HG02943 (cell line): ENCODE measurements at regions not wholly inside any gene's neighbourhood (a gene's known extent, or its start where the extent isn't known, plus 50 kb on each side); places are given as distances from the start of the nearest gene placed in this dataset.

ENCODE experiments used
- ATAC-seq: cut with Tn5 transposase; IDR thresholded peaks from one replicate; pipeline ENCODE4 v1.9.1; 2021; ENCODE audit warnings: mild to moderate bottlenecking, low read depth, moderate library complexity; ENCODE audit not compliant: unreplicated experiment

DNA sequence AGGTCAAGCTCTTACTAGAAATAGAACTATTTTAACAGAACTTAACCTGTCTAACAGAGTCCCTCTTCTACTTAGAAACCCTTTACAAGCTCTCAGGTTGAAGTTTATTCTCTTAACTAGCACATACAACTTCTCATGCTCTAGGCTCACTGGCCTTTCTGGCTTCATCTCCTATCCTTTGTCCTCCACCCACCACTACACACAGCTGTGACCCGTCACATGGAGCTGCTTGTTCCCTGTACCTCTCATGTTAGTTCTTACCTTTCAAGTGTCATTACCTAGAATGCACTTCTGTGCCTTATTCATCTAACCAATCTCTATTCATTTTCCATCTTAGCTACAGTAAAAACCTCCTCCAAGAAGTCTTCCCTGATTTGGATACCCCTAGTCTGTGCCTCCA, 89.4 kb upstream of the APC start:
- no peak for ATAC-seq

DNA sequence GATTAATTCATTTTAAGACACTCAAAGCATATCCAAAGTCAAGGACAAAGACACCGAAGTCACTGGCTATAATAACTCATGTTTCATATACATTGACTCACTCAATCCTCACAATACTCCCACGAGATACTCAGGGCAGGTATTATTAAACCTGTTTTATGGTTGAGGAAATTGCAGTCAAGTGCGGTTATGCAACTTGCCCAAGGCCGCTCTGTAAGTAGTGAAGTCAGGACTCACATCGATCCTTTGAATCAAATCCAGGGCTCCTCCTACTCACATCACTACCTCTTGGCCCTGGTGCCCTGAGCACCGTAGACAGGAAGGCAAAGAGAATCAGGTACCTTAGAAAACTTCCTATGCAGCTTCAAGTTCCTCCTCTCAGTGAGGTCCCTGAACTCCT, 87.8 kb upstream of the APC start:
- no peak for ATAC-seq

- no peak for ATAC-seq
Measured at GRCh38 chr5:112653638-112654205, 84.0 kb upstream of the APC start.

DNA sequence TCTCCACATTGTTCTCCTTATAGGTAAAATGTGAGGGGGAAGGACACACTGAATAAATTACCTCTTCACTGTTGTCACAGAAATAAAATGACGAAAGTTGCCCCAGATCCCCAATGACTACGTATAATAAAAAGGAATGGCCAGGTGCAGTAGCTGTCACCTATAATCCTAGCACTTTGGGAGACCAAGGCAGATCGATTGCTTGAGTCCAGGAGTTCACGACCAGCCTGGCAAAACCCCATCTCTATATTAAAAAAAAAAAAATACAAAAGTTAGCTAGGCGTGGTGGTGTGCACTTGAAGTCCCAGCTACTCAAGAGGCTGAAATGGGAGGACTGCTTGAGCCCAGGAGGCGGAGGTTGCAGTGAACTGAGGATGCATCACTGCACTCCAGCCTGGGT, 82.2 kb upstream of the APC start:
- ATAC-seq: no peak

GRCh38 chr5:112656451-112656850, 81.2 kb upstream of the APC start:
- no peak for ATAC-seq

- ATAC-seq: no peak
Measured at GRCh38 chr5:112657804-112658203, 79.9 kb upstream of the APC start.

DNA sequence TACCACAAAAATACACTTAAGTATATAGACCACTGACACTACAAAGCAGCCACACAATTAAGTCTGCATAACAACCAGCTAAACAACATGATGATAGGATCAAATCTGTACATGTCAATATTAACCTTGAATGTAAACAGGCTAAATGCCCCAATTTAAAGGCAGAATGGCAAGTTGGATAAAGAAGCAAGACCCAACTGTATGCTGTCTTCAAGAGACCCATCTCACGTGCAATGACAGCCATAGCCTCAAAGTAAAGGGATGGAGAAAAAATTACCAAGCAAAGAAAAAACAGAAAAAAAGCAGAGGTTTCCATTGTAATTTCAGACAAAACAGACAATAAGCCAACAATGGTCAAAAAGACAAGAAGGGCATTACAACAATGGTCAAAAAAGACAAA, 77.3 kb upstream of the APC start:
- no peak for ATAC-seq

DNA sequence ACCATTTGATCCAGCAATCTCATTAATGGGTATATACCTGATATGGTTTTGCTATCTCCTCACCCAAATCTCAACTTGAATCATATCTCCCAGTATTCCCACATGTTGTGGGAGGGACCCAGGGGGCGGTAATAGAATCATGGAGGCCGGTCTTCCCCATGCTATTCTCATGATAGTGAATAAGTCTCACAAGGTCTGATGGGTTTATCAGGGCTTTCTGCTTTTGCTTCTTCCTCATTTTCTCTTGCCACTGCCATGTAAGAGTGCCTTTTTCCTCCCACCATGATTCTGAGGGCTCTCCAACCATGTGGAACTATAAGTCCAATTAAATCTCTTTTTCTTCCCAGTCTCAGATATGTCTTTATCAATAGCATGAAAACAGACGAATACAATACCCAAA, 74.5 kb upstream of the APC start:
- ATAC-seq: no peak

GRCh38 chr5:112668016-112668415, 69.7 kb upstream of the APC start:
- ATAC-seq: no peak

DNA sequence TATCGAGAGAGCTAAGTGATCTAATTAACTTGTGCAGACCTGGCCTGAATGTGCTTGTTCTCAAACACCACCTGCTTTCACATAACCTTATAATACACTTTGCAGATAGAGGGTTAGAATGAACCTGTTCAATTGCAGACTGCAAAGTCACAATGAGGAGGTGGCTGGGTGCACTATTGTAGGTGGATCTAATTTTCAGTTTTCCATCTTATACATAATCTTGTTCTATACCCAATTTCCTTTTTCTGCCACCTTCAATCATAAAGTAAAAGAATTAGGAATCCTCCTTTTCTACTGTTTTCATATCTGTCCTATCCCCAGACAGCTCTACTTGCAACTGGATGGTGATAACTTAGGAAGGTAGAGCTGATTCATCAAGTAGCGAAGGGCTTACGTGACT, 68.8 kb upstream of the APC start:
- ATAC-seq: no peak

- ATAC-seq: no peak
Measured at GRCh38 chr5:112669328-112669963, 68.2 kb upstream of the APC start.

DNA sequence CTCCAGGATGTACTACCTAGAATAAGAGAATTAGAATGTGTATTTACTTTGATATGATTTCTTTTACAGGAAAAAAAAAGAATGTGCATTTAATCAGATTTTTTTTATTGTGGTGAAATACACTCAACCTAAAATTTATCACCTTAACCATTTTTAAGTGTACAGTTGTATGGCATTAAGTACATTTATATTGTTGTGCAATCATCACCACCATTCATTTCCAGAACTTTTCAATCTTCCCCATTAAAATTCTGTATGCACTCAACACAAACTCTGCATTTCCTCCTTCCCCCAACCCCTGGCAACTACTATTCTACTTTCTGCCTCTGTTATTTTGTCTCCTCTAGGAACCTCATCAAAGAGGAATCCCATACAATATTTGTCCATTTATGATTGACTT, 66.0 kb upstream of the APC start:
- no peak for ATAC-seq

DNA sequence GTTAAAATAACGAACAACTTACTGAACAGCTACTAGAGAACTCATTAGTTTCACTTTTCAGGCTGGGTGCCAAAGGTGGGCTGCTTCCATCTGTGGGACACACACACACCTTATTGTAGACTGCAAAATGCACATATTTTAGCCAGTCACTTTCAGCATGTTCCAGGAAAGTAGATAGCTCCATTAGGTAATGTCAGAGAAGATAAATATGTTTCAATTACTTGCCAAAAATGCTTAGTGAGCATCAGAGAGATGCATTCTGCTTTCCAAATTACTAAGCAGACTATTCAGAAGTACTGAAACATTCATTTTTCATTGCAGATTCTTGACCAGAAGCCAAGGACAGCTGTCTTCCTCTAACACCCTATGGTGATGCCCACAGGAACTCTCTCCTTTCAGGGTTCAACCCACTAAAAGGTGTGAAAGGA, 56.2 kb upstream of the APC start:
- no peak for ATAC-seq

GRCh38 chr5:112682621-112683061, 55.0 kb upstream of the APC start:
- ATAC-seq: no peak

DNA sequence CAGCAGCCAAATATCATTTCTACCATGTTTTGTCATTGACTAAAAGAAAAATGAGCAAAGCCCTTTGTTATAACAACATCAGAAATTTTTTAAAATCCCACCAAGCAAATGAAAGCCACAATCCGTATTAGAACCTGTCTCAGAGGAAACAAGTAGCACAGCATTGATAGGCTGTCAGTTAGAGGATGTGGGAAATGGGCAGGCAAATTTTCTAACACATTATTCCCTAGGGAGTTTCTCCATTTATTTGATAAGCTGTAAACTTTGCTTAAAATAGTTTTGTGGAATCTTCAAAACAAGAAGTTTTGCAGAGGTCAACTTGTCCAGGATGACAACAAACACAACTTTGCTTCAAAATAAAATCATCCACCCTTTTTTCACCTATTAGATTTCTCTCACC, 53.6 kb upstream of the APC start:
- no peak for ATAC-seq

DNA sequence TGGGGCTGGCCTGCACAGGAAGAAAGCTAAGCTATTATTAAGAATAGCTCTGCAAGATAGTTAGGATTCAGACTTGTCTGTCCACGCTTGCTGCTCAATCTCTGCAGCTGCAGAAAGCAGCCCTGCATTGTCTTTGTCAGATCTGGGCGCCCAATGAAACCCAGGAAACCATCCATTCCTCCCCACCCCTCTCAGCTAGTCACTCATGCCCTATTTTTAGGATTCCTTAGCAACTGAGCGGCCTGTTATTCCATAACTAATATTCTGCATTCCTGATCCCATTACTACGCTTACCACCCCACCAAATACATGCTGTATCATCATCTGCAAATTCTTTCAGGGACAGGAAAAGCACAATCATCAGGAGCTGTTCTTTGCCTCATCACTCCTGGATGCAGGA, 52.9 kb upstream of the APC start:
- ATAC-seq: no peak

DNA sequence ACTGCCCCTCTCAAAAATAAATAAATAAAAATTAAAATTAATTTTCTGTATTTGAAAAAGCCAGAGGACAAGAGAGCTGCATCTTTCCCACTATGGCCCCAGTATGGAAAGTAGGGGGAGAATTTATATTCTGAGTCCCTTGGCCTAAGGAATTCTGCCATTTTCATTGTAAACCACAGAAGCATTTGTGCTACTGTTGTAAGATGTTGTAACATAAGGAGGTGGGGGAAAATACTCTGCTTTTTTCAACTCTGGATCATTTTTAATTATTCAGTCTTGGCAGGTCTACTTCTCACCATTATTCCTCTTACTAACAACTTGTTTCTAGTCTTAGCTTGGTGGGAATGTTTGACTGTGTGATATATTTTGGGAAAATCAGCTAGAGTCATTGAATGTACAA, 52.3 kb upstream of the APC start:
- ATAC-seq: no peak

DNA sequence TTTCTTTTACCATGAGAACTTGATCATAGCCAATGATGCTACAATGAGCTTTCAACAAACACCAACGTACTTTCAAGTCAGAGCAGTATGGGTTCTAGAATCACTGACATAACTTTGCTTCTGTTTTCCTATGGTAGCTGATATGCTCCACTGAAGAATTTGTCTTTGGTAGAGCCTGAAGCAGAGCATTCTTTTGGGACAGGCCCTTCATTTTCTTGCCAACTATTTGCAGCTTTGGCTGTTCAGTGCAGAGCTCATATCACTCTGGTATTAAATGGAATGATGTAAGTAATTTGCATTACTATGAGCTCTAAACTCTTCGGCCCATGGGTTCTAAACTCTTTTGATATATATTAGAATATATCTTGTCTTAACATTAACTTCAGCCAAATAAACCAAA, 51.8 kb upstream of the APC start:
- ATAC-seq: no peak

- no peak for ATAC-seq
Measured at GRCh38 chr5:112686675-112687074, 51.0 kb upstream of the APC start.

DNA sequence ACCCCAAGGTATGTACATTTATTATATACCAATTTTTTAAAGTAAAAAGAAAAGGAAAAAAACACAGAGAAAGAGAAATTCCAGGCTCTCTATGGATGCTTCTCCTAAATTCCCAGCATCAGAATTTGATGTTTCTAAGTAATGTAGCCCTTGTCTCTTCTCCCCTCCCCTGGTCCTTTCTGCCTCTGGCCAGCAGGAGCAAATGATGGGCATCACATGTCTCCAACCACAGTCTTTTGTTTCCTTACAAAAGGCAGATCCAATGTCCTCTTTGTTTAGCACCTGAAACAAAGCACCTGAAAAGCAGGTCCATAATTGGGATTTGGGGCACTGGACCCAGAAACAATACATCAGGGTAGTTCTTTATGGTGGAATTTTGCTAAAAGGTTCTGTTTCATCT, 50.4 kb upstream of the APC start:
- ATAC-seq: no peak
